ENCODE measurements at regions not wholly inside any gene's neighbourhood (a gene's known extent, or its start where the extent isn't known, plus 50 kb on each side); places are given as distances from the start of the nearest gene placed in this dataset.

- Mint-ChIP-seq H3K9me3 (peaks cover 0 to 2% (median 0%) of the 10 kb centered on the region in 3 donors), H3K27ac (no peak overlapping the region), H3K36me3 (no peaks in the 10 kb centered on the region), H3K4me3 (no peak overlapping the region), H3K27me3 (peaks cover 2% of the 10 kb centered on the region), H3K4me1 (no peaks in the 10 kb centered on the region)
These were observed 823.5 kb downstream of the GRID1 start for GRCh38 chr10:85542936-85543730.

- Mint-ChIP-seq H3K27me3 (peaks cover 2% of the 10 kb centered on the region), H3K4me3 (no peak overlapping the region), H3K9me3 (peaks cover 0 to 2% (median 0%) of the 10 kb centered on the region in 3 donors), H3K4me1 (no peaks in the 10 kb centered on the region), H3K36me3 (no peaks in the 10 kb centered on the region), H3K27ac (no peak overlapping the region)
These were observed 821.6 kb downstream of the GRID1 start for GRCh38 chr10:85544956-85545355.

- Mint-ChIP-seq H3K9me3 (peaks cover 0 to 2% (median 0%) of the 10 kb centered on the region in 3 donors), H3K4me1 (no peaks in the 10 kb centered on the region), H3K27me3 (peaks cover 2% of the 10 kb centered on the region), H3K4me3 (no peak overlapping the region), H3K36me3 (no peaks in the 10 kb centered on the region), H3K27ac (no peak overlapping the region)
These were observed 820.7 kb downstream of the GRID1 start for GRCh38 chr10:85545874-85546273.

GRCh38 chr10:85547460-85548023 is 819.1 kb downstream of the GRID1 start:
- Mint-ChIP-seq H3K36me3 (no peaks in the 10 kb centered on the region), H3K4me3 (no peak overlapping the region), H3K4me1 (no peaks in the 10 kb centered on the region), H3K27ac (no peak overlapping the region), H3K27me3 (no peaks in the 10 kb centered on the region), H3K9me3 (peaks cover 0 to 2% (median 0%) of the 10 kb centered on the region in 3 donors)

GRCh38 chr10:85548034-85548433 is 818.6 kb downstream of the GRID1 start:
- Mint-ChIP-seq H3K27ac (no peak overlapping the region), H3K27me3 (no peaks in the 10 kb centered on the region), H3K4me3 (no peak overlapping the region), H3K36me3 (no peaks in the 10 kb centered on the region), H3K9me3 (peaks cover 0 to 2% (median 0%) of the 10 kb centered on the region in 3 donors), H3K4me1 (no peaks in the 10 kb centered on the region)

All from IgD-negative memory B cell (primary cell).